Activated CD8-positive, alpha-beta T cell treated with anti-CD3 and anti-CD28 coated beads for 36 hours (primary cell): ENCODE measurements at regions not wholly inside any gene's neighbourhood (a gene's known extent, or its start where the extent isn't known, plus 50 kb on each side); places are given as distances from the start of the nearest gene placed in this dataset.

Experiments used
- ATAC-seq: fragments of 200-7000 bp; cut with Tn5 transposase; one replicate; pipeline ENCODE4 v1.10.0; 2021; ENCODE audit warnings: mild to moderate bottlenecking, moderate library complexity
- CTCF ChIA-PET: fragments of 350-600 bp; sonication (Branson Sonifier 250); formaldehyde crosslinking; loops from one replicate; lab custom pipeline; 2021; ENCODE audit warnings: antibody characterized with exemption; lab: Charles Lee
- POLR2A ChIA-PET: fragments of 350-600 bp; sonication (Branson Sonifier 250); formaldehyde crosslinking; loops from one replicate; lab custom pipeline; 2021; ENCODE audit warnings: antibody characterized with exemption; lab: Charles Lee
- DNase-seq: peaks from one replicate; pipeline ENCODE4 v3.0.0-alpha.2; 2020
- H3K27ac Mint-ChIP-seq: one replicate; pipeline ENCODE4 v1.8.0; 2021; ENCODE audit warnings: mild to moderate bottlenecking, mixed read lengths
- H3K27me3 Mint-ChIP-seq: one replicate; pipeline ENCODE4 v1.8.0; 2021; ENCODE audit warnings: mixed read lengths
- H3K36me3 Mint-ChIP-seq: one replicate; pipeline ENCODE4 v1.8.0; 2021; ENCODE audit warnings: low read depth, mixed read lengths
- H3K4me1 Mint-ChIP-seq: one replicate; pipeline ENCODE4 v1.8.0; 2021; ENCODE audit warnings: low read depth, mixed read lengths
- H3K4me3 Mint-ChIP-seq: one replicate; pipeline ENCODE4 v1.8.0; 2021; ENCODE audit warnings: mild to moderate bottlenecking, moderate library complexity, mixed read lengths
- H3K9me3 Mint-ChIP-seq: one replicate; pipeline ENCODE4 v1.8.0; 2021; ENCODE audit warnings: mixed read lengths
- CTCF ChIP-seq: fragments of 200-600 bp; IDR thresholded peaks from one replicate; pipeline ENCODE4 v1.8.0; 2022; ENCODE audit warnings: antibody characterized with exemption, mild to moderate bottlenecking
- intact Hi-C: fragments of 100-400 bp; cut with micrococcal nuclease; formaldehyde crosslinking; loops from one replicate; pipeline ENCODE4 v1.10.0; 2022

- no peak for TF ChIP-seq CTCF
- CTCF ChIA-PET = interaction anchor here (0.7 to 5.5 kb wide), 3 partner anchors 32 to 503 kb away, joined by 3 to 71 read pairs (median 3); no protein-coding TSS in a partner anchor
- H3K4me1 Mint-ChIP-seq = peaks cover 21% of the 10 kb centered on the region
- no peaks in the 10 kb centered on the region for H3K9me3 Mint-ChIP-seq
- H3K27ac Mint-ChIP-seq = no peak overlapping the region
- peak overlapping the region; percentile 88 for H3K4me3 Mint-ChIP-seq
- DNase-seq = no peak
- no peaks in the 10 kb centered on the region for H3K36me3 Mint-ChIP-seq
- POLR2A ChIA-PET = no interaction called here
- H3K27me3 Mint-ChIP-seq = peaks cover 7% of the 10 kb centered on the region
- no peak for ATAC-seq
- intact Hi-C loops = no loop called here
Measured at GRCh38 chr3:107239703-107240102, 137.5 kb upstream of the CCDC54 start.

GRCh38 chr3:107240183-107241091 is 136.8 kb upstream of the CCDC54 start:
- Mint-ChIP-seq H3K27me3 (peaks cover 7% of the 10 kb centered on the region), H3K4me3 (peak overlapping the region; percentile 88), H3K9me3 (no peaks in the 10 kb centered on the region), H3K27ac (peak overlapping the region; percentile 46), H3K36me3 (no peaks in the 10 kb centered on the region), H3K4me1 (peaks cover 21% of the 10 kb centered on the region)
- intact Hi-C loops = no loop called here
- CTCF ChIA-PET = interaction anchor here (2.2 to 2.3 kb wide), 2 partner anchors 12 to 190 kb away, joined by 5 to 8 read pairs; no protein-coding TSS in a partner anchor
- POLR2A ChIA-PET = no interaction called here
- TF ChIP-seq CTCF = no peak
- DNase-seq (peak; percentile 75), ATAC-seq (peak; percentile 95)

- no peaks in the 10 kb centered on the region for H3K9me3 Mint-ChIP-seq
- no peak for TF ChIP-seq CTCF
- intact Hi-C loops = no loop called here
- H3K4me3 Mint-ChIP-seq = peak overlapping the region; percentile 88
- no peaks in the 10 kb centered on the region for H3K36me3 Mint-ChIP-seq
- peaks cover 14% of the 10 kb centered on the region for H3K4me1 Mint-ChIP-seq
- DNase-seq (peak; percentile 28), ATAC-seq (peak; percentile 12)
- CTCF ChIA-PET = interaction anchor here (1.6 to 2.3 kb wide), 3 partner anchors 12 to 189 kb away, joined by 4 to 8 read pairs (median 5); no protein-coding TSS in a partner anchor
- peaks cover 7% of the 10 kb centered on the region for H3K27me3 Mint-ChIP-seq
- H3K27ac Mint-ChIP-seq = peak overlapping the region; percentile 32
- POLR2A ChIA-PET = no interaction called here
Measured at GRCh38 chr3:107241217-107241616, 136.0 kb upstream of the CCDC54 start.

- no peak for DNase-seq
- intact Hi-C loops = no loop called here
- CTCF ChIA-PET = interaction anchor here (1.2 to 1.6 kb wide), 2 partner anchors 29 to 499 kb away, joined by 3 to 4 read pairs; no protein-coding TSS in a partner anchor
Measured at GRCh38 chr3:107242579-107242978, 134.7 kb upstream of the CCDC54 start.

More at GRCh38 chr3:107242579-107242978, 134.7 kb upstream of the CCDC54 start:
- ATAC-seq = no peak
- no peak overlapping the region for H3K4me3 Mint-ChIP-seq
- TF ChIP-seq CTCF = no peak
- peaks cover 13% of the 10 kb centered on the region for H3K4me1 Mint-ChIP-seq
- H3K36me3 Mint-ChIP-seq = no peaks in the 10 kb centered on the region
- no peak overlapping the region for H3K27ac Mint-ChIP-seq
- POLR2A ChIA-PET = no interaction called here
- no peaks in the 10 kb centered on the region for H3K9me3 Mint-ChIP-seq
- H3K27me3 Mint-ChIP-seq = peaks cover 5% of the 10 kb centered on the region
